ENCODE measurements at regions not wholly inside any gene's neighbourhood (a gene's known extent, or its start where the extent isn't known, plus 50 kb on each side); places are given as distances from the start of the nearest gene placed in this dataset.

DNA sequence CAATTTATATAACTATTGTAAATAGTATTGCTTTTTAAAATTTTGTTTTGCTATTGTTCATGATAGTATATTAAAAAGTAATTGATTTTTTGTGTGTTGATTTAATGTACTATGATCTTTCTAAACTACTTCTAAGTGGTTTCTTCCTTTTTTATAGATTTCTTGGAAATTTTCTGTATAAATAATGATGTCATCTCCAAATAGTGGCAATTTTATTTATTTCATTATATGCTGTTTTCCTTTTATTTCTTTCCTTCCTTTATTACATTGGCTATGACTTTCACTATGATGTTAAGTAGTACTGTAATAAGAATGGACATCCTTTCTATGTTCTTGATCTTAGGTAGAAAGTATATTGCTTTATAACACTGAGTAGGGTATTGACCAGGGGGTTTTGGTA is 451.5 kb upstream of the SPTLC3 start:
- TF ChIP-seq, protein P1, sequence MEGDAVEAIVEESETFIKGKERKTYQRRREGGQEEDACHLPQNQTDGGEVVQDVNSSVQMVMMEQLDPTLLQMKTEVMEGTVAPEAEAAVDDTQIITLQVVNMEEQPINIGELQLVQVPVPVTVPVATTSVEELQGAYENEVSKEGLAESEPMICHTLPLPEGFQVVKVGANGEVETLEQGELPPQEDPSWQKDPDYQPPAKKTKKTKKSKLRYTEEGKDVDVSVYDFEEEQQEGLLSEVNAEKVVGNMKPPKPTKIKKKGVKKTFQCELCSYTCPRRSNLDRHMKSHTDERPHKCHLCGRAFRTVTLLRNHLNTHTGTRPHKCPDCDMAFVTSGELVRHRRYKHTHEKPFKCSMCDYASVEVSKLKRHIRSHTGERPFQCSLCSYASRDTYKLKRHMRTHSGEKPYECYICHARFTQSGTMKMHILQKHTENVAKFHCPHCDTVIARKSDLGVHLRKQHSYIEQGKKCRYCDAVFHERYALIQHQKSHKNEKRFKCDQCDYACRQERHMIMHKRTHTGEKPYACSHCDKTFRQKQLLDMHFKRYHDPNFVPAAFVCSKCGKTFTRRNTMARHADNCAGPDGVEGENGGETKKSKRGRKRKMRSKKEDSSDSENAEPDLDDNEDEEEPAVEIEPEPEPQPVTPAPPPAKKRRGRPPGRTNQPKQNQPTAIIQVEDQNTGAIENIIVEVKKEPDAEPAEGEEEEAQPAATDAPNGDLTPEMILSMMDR (conservative IDR thresholded peaks at IDR 0.05; ENCODE audit: low read depth, low read length), result no peak
- TF ChIP-seq EZH2phosphoT487 (IDR thresholded peaks at IDR 0.05; ENCODE audit: borderline replicate concordance, low read length), result no peak

All from PC-3 (cell line).